ENCODE measurements at regions not wholly inside any gene's neighbourhood (a gene's known extent, or its start where the extent isn't known, plus 50 kb on each side); places are given as distances from the start of the nearest gene placed in this dataset.
"Not testable (repeated sequence)": the region's sequence is repeated elsewhere in the genome, so short reads cannot be mapped to it uniquely, and the experiment has no call there.

DNA sequence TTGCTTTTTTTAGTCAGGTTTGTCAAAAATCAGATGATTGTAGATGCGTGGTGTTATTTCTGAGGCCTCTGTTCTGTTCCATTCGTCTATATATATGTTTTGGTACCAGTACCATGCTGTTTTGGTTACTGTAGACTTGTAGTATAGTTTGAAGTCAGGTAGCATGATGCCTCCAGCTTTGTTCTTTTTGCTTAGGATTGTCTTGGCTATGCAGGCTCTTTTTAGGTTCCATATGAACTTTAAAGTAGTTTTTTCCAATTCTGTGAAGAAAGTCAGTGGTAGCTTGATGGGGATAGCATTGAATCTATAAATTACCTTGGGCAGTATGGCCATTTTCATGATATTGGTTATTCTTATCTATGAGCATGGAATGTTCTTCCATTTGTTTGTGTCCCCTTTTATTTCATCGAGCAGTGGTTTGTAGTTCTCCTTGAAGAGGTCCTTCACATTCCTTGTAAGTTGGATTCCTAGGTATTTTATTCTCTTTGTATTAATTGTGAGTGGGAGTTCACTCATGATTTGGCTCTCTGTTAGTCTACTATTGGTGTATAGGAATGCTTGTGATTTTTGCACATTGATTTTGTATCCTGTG, 70.1 kb upstream of the TOP3B start:
- not testable (repeated sequence) for DNase-seq

DNA sequence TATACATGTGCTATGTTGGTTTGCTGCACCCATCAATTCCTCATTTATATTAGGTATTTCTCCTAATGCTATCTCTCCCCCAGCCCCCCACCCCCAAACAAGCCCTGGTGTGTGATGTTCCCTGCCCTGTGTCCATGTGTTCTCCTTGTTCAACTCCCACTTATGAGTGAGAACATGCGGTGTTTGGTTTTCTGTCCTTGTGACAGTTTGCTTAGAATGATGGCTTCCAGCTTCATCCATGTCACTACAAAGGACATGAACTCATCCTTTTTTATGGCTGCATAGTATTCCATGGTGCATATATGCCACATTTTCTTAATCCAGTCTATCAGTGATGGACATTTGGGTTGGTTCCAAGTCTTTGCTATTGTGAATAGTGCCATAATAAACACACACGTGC, 68.4 kb upstream of the TOP3B start:
- DNase-seq: not testable (repeated sequence)

DNA sequence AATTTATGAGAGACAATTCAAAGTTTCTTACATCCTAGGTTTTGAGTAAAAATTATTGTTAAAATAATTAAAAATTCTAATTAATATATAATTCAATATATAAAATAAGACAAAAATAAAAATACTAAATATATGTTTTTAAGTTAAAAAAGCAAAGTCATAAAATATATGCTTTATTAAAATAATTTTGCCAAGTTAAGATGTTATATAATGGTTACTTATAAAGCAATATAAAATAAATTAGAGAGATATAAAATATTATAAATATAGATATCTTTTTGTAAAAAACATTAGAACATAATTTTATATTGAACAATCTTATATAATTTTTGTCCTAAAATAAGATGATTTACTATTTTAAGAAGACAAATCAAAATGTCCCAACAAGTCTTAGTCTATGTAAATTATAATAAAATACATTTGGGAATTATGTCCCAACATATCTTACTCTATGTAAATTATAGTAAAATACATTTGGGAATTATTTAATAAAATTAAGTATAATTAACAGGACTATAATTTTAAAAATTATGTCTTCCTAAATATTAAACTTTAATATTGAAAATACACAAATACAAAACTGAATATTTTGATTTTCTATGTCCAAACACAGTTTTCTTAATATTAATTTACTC, 67.7 kb upstream of the TOP3B start:
- DNase-seq: no peak

DNA sequence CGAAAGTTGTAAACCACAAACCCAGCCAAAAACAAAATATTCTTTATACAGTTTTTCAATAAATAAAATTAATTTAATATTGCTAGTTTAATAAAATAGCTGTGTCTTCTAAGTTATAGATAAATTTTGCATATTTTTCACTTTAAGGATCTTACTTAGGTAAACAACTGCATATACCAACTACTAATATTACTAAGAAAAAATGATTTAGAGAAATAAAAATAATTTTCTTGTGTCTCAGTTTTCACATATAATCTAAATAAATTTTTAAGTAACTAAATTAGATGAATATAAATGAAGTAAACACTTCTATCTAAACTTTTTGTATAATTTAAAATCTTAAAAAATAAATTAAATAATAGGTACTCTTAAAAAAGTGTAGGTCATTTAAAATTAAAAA, 67.1 kb upstream of the TOP3B start:
- DNase-seq: no peak

DNA sequence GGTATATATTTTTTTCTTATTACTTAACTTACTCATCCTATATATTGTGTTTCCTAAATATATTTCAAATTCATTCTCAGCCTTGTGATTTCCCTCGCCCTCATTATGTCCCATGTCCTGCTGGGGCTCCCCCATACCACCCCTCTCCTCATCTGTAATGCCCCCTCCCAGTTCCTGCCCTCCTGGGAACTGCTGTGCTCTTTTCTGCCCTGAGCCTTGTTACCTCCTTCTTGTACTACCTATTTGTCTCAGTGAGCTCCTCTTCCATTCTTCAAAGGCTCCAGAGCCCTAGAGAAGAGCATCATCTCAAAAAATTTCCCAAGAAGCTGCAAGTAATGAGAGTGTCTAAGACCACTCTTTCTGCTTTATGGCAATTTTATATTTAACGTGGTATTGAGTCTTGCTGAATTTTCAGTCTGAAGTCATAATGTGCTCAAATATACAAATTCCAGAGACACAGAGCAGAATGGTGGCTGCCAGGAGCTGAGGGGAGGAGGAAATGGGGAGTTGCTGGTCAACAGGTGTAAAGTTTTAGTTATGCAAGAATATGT, 66.5 kb upstream of the TOP3B start:
- no peak for DNase-seq

DNA sequence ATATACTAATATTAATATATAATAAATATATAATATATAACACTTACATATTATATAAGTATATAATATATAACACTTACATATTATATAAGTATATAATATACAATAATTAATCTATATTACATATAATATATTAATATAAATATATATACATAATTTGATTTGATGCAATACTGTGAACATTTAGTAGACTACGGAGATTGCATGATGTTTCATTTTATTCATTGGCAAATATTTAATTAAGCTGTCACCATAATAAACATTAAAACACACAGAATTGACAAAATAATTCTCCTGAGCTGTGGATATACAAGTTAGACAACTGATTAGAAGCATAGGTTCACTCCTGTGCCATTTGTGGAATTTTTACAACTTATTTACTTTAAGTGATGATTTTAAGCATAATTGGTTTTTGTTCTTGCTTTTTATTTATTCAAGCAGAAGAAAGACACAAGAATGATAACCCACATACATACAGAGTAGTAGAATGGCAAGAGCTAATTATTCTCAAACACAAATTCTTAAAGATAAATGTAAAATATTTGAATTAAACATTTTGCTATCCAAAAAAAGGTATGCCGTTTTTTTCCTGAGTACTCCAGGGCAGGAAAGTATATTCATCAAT, 65.8 kb upstream of the TOP3B start:
- no peak for DNase-seq

DNA sequence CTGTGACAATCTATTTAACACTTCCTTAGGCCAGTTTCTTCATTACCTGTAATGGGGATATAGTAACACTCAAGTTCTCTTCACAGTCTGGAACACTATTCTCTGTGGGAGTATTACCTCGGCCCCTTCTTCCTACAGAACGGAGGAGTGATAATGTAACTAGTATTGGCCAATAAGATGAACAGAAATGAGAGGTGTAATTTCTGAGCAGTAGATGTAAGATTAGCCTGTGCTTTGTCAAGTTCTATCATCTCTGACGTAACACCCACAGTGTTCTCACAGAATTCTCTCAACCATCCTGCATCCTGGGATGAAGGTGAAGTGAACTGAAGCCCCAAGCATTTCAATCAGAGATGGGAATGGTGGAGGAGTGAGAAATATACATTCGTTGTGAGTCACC, 65.2 kb upstream of the TOP3B start:
- DNase-seq: no peak

DNA sequence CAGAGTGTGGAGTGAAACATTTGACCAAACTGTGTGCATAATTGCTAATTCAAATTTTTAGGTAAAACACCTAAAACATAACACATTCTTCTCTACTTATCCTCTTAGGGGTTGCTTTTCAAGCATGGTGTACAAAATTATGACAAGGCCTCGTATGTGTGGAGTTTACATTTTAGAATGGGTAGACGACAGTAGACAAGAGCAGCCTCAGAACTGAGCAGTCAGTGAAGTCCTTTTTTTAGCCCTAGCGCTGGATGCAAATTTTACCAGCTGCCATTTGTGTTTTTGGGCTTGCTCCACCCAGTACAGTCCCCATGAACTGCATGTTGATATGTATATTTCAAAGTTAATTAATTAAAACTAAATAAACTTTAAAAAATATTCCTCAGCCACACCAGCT, 64.7 kb upstream of the TOP3B start:
- DNase-seq: no peak

DNA sequence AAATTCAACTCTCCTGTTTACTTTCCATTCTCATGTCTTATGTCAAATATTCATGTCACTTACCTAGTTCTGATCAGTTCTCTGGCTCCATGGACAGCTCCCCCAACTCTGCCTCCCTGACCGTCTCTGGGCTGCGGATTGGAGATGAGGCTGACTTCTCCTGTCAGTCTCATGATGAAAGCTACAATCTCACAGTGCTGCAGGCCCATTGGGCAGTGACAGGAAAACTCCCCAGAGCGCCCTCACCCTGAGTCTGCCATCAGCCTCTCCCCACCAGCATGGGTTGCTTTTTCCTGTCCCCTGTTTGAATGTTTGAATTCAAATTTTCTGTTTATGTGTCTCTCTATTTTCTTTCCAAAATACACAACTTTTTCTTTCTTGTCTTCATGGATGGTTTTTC, 63.8 kb upstream of the TOP3B start:
- DNase-seq: no peak

DNA sequence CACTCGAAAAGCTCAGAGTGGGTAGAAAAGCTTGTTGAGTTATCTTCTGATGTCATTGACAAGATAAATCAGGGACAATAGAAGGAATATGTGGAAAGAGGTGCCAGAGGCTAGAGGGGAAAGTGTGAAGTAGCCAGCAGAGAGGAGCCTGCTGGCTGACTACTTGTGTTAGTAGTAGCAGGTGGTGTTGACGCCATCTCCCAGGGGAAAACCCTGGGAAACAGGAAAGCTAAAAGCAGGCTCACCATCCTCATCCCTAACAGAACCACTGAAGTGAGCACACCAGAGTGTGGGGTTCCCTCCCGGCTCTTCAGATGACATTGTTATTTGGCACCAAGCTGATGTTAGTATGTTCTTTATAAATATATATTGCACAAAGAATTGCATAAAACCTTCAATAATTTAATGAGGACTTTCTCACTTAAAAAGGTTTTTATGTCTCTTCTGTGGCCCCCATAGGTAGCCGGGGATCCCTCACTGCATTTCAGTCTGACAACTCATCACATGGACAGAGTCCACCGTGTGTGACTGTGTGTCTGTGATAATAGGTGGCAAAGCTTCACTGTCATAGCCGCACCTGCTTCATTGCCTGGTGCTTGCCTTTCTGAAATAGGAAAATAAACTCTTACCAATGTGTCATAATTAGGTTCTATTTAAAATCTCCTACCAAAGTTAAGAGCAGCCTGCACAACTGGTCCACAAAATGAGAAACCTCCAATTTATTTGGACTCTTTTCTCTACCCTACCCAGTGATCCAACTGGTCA, 63.2 kb upstream of the TOP3B start:
- no peak for DNase-seq

DNA sequence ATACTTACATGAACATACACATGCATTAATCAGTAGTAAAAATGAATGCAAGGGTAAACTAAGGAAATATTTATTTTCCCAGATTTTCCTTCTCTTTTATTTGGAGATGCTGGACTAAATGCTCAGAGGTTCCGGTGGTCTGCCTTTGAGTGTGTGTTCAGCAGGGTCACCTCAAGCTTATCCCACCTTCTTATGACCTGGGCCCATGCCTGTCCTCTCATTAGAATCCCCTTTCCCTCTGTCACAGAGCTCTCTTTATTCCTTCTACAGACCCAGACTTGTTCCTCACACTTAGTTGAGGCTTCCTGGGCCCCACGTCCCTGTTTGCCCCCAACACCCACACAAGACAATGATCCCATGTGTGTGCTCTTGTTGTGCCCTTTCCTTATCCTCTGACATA, 61.6 kb upstream of the TOP3B start:
- no peak for DNase-seq

DNA sequence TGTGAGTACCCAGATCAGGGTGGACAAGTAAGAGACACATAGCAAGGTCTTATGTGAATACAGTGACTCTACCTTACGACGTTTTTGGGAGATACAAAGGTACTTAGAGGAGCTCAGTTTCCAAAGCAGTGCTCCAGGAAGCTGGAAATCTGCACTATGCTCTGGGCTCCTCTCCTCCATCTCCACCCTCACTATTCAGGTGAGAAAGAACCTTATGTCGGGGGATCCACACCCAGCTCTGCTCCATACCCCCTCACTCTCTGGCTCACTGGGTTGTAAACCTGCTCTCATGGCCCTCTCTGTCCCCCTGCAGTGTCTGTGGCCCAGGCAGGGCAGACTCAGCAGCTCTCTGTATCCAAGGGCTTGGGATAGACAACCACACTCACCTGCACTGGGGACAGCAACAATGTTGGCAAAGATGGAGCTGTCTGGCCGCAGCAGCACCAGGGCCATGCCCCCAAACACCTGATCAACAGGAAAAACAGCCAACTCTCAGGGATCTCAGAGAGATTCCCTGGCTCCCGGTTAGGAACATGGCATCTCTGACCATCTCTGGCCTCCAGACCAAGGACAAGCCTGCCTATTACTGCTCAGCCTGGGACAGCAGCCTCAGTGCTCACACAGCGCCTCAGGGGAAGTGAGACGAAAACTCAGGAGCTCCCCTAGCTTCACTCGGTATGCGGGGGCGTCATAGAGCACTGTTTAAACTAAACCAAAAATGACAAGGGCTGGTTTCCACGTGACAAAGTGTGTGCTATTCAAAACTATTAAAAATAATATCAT, 60.9 kb upstream of the TOP3B start:
- no peak for DNase-seq

DNA sequence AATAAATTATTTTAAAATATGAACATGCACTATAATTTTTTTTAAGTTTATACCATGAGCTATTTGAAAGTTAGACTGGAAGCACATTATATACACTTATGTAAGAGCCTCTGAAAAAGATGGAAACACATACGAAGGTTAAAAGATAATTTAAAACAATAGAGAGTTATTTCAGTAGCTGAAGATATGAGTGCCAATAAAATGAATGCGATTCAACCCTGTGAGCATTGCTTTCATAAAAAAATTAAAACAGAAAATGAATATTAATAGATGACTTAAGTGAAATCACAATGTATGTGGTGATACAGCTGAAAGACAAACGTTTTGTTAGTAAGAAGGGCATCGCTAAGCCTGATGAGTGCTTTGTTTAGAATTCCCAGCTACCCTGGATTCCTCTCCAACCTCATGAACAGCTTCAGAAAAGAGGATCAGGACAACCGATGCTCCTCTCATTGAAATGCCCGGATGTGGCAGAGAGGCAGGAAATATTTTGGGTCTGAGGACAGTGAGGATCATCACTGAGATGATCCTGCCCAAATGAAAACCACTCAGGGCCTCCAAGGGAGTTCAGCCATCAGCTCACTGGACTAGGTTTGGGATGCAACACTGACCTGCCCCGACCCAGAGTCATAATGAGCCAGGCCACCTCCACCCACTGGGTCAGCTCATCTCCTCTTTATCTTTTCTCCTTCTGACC, 60.2 kb upstream of the TOP3B start:
- no peak for DNase-seq

DNA sequence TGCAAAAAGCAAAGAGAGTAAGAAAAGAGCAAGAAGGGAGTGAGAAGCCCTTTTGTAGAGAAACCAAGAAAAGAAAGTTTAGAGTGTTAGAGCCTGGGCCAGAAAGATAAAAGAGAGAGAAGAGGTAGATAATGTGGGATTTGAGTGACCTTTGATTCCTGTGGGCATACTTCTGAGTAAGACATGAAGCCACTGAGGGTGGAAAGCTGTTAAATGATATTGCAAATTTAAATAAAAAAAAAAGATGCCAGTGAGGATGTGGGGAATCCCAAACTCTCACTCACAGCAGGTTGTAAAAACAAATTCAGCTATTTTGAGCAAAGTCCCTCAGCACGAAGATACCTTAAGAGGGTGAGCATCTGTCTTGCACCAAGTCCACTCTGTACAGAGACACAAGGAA, 59.4 kb upstream of the TOP3B start:
- DNase-seq: no peak

DNA sequence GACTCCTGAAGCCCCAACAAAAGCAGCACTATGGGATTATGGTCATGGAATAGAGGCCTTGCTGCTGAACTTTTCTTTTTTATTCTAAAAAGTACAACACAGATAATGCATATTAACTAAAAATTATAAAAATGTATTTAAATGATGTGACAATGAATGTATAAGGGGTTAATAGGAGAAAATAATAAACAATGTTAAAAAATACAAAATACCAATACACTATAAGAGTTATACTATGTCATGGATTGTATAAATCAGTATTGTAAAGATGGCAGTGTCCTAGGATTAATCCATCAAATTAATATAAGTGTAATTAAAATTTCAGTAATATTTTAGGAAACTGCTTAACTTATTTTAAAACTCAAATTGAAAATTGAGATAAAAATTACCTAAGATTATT, 58.3 kb upstream of the TOP3B start:
- DNase-seq: no peak

DNA sequence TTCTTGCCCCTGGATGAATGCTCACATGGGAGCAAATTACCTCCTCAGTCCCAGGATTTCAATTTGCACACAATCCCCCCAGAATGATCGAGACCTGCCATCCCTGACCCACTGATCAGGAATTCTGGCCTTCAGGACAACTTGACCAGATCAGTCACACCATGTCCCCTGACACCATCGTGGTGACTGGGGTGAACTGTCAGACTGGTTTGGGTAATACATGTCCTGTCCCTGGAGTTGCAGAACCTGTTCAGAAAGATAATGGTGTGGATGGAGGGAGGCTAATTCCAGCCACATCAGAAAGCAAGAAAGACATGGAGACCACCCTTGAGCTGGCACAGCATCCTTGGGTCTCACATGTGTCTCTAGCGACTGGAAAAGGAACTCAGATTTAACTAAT, 57.9 kb upstream of the TOP3B start:
- no peak for DNase-seq

DNA sequence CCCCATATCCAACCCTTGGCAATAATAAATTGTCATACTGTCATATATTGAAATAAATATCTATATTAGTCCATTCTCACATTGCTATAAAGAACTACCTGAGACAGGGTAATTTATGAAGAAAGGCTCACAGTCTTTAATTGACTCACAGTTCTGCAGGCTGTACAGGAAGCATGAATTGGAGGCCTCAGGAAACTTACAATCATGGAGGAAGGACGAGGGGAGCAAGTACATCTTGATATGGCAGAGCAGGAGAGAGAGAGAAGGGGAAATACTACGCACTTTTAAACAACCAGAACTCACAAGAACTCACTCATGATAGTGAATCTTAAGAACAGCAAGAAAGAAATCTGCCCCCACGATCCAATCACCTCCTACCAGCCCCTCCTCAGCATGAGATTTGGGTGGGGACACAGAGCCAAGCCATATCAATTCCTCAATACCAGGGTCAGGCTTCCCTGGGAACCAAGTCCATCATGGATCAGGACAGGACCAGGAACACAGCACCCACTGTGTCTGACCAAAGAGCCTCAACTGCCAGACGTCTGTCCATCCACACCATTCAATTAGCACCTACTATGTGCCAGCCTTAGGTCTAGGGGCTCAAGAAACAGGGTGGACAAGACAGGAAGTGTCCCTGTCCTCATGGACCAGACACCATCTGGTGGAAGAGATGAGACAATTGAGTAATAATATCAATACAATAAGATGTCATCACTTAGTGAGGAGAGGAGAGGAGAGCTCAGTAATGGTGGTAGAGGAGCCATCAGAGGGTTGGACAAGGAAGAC, 56.9 kb upstream of the TOP3B start:
- no peak for DNase-seq

DNA sequence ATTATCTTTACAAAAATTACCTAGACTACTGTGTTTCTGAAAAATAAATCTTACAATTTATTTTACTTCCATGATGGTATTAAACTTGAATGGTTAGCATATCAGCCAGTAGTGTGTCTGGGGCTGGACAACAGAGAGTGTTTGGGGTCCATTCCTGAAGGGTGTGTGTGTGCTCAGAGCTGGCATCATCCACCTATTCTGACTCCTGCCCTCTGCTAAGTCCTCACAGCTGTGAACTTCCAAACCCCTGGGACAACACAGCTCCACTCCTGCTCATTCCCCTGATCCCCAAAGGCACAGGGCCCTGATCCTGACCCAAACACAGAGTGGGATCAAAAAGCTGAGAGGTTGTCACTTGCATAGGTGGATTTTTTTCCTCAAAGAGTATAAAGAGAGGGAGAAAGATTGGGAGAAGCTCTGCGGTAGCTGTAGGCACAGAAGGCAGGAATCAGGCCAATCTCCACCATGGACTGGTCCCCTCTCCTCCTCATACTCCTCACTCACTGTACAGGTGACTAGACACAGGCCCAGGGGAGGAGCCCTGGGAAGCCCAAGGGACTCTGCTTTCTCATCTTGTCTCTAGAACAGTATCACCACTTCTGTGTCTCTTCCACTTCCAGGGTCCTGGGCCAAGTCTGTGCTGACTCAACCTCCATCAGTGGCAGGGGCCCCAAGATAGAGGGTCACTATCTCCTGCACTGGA, 55.7 kb upstream of the TOP3B start:
- DNase-seq: no peak

DNA sequence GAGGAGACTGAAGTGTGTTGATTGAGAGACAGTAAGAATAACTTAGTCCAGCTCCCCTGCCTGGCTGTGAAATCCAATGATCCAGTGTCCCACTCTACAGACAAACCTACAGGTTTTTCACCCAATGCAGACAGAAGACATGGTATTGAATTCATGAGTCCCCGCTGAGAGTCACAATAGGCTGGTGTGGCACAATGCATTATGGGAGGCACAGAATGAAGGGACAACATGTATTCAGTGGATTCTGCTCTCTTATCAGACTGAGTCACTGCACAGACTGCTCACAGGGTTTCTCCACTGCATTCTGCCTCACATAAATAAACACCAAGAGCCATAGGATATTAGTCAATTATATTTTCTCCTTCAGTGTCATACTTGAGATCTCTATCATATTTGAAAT, 55.2 kb upstream of the TOP3B start:
- no peak for DNase-seq

DNA sequence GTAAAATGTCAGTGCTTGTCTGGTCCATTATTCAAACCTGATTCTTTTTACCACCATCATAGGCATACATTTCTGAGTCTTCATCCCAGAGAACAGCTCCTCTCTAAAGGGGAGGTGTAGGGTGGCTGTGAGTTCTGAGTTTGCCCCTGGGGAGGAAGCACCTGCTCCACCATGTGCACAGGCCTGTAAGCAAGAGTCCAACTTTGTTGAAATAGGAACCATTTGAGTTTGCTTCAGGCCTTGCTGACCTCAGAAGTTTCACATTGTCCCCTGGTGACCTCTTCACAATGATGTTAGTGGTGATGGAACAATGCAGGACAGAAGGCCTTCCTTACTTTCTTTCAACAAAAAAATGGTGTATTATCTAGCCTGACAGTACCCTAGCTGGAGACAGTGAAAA, 54.6 kb upstream of the TOP3B start:
- no peak for DNase-seq

DNA sequence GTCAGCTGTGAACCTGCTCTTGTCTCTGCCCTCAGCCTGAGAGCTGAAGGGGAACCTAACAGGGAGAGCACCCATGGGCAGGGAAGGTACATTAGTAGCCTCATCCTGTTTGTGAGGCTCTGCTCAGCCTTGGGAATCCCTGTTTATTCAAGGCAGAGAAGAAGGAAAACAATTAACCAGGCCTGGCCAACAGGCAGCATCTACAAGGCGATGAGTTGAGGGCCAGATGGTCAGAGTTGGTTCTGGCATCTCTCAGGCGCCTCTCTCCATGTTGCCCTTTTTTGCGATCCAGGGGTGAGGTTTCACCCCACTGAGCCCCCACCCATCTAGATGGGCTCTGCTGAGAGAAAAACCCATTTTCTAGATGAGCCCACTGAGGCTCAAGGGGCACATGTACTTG, 54.0 kb upstream of the TOP3B start:
- no peak for DNase-seq

Data from CD4-positive, alpha-beta T cell treated with Interleukin-17A for 4 hours (primary cell).